ENCODE measurements at regions not wholly inside any gene's neighbourhood (a gene's known extent, or its start where the extent isn't known, plus 50 kb on each side); places are given as distances from the start of the nearest gene placed in this dataset.

DNA sequence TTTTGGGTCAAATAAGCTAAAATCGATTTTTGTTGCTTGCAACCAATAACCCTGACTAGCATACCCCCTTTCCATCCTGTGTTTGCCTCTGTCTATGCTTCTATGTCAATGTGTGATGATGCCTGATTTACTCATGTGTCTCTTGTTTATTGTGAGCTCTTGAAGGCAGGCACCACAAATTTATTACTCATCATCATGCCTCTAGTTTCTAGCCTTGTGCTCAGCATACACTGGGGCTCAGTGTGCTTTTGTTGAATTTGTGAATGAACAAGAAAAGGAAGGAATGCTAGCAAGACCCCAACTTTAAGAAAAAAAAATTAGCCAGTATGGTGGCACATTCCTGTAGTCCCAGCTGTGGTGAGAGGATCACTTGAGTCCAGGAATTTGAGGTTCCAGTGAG lies 119.1 kb upstream of the GPR139 start:
- no peak for DNase-seq
- TF ChIP-seq, protein P1, sequence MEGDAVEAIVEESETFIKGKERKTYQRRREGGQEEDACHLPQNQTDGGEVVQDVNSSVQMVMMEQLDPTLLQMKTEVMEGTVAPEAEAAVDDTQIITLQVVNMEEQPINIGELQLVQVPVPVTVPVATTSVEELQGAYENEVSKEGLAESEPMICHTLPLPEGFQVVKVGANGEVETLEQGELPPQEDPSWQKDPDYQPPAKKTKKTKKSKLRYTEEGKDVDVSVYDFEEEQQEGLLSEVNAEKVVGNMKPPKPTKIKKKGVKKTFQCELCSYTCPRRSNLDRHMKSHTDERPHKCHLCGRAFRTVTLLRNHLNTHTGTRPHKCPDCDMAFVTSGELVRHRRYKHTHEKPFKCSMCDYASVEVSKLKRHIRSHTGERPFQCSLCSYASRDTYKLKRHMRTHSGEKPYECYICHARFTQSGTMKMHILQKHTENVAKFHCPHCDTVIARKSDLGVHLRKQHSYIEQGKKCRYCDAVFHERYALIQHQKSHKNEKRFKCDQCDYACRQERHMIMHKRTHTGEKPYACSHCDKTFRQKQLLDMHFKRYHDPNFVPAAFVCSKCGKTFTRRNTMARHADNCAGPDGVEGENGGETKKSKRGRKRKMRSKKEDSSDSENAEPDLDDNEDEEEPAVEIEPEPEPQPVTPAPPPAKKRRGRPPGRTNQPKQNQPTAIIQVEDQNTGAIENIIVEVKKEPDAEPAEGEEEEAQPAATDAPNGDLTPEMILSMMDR (IDR thresholded peaks at IDR 0.05; ENCODE audit: partially characterized antibody, unreplicated experiment), result no peak
- Mint-ChIP-seq H3K27ac (ENCODE audit: unreplicated experiment) (no peak overlapping the region), H3K36me3 (ENCODE audit: unreplicated experiment) (no peaks in the 10 kb centered on the region), H3K4me1 (ENCODE audit: low read depth, unreplicated experiment) (no peaks in the 10 kb centered on the region), H3K4me3 (ENCODE audit: unreplicated experiment) (no peak overlapping the region), H3K9me3 (ENCODE audit: unreplicated experiment) (no peaks in the 10 kb centered on the region), H3K27me3 (ENCODE audit: unreplicated experiment) (no peaks in the 10 kb centered on the region)

DNA sequence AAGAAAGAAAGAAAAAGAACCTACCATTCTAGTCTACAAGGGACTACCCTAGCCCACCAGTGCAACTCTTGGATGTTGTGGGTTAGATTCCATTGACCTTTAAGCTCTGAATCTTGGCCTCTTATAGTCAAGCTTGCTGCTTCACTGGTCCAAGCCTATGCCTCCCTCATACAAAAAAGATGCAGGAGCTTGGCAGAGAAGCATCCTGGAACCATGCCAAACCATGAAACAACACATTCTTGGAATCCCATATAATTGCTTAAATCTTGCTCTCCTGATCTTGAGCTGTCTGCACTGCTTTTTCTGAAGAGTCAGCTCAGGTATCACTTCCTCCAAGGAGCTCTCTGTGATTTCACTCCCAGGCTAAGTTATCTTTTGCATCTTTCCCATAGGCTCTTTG lies 117.9 kb upstream of the GPR139 start:
- no peak overlapping the region for H3K27ac Mint-ChIP-seq (ENCODE audit: unreplicated experiment)
- TF ChIP-seq, protein P1 (IDR thresholded peaks at IDR 0.05; ENCODE audit: partially characterized antibody, unreplicated experiment), result no peak
- H3K4me3 Mint-ChIP-seq (ENCODE audit: unreplicated experiment), result no peak overlapping the region
- H3K36me3 Mint-ChIP-seq (ENCODE audit: unreplicated experiment), result no peaks in the 10 kb centered on the region
- H3K4me1 Mint-ChIP-seq (ENCODE audit: low read depth, unreplicated experiment), result no peaks in the 10 kb centered on the region
- no peak for DNase-seq
- H3K9me3 Mint-ChIP-seq (ENCODE audit: unreplicated experiment), result no peaks in the 10 kb centered on the region
- no peaks in the 10 kb centered on the region for H3K27me3 Mint-ChIP-seq (ENCODE audit: unreplicated experiment)

DNA sequence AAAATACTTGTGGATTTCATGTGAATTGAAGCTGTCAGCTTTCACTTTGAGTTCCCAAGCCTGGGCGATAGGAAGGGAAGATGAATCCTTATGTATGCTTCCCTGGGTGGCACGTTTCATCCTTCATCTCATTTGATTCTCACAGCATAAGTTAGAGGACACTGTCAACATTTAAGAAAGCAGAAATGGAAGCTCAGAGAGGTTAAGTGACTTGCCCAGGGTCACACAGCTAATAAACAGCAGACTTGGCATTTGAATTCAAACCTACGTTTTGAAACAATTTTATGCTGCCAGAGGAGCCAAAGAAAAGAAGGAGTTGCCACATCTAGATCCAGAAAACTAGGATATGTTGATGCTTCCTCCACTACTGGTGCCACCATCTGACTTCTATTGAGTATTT lies 108.3 kb upstream of the GPR139 start:
- Mint-ChIP-seq H3K4me3 (ENCODE audit: unreplicated experiment) (no peak overlapping the region), H3K9me3 (ENCODE audit: unreplicated experiment) (peaks cover 1% of the 10 kb centered on the region), H3K27me3 (ENCODE audit: unreplicated experiment) (no peaks in the 10 kb centered on the region), H3K36me3 (ENCODE audit: unreplicated experiment) (peaks cover 4% of the 10 kb centered on the region), H3K4me1 (ENCODE audit: low read depth, unreplicated experiment) (no peaks in the 10 kb centered on the region), H3K27ac (ENCODE audit: unreplicated experiment) (no peak overlapping the region)
- TF ChIP-seq, protein P1 (IDR thresholded peaks at IDR 0.05; ENCODE audit: partially characterized antibody, unreplicated experiment), result no peak
- no peak for DNase-seq

- H3K27ac Mint-ChIP-seq (ENCODE audit: unreplicated experiment), result no peak overlapping the region
- no peak overlapping the region for H3K4me3 Mint-ChIP-seq (ENCODE audit: unreplicated experiment)
- DNase-seq, result no peak
- TF ChIP-seq, protein P1 (IDR thresholded peaks at IDR 0.05; ENCODE audit: partially characterized antibody, unreplicated experiment), result no peak
- no peaks in the 10 kb centered on the region for H3K27me3 Mint-ChIP-seq (ENCODE audit: unreplicated experiment)
- H3K9me3 Mint-ChIP-seq (ENCODE audit: unreplicated experiment), result peaks cover 1% of the 10 kb centered on the region
- H3K4me1 Mint-ChIP-seq (ENCODE audit: low read depth, unreplicated experiment), result no peaks in the 10 kb centered on the region
- H3K36me3 Mint-ChIP-seq (ENCODE audit: unreplicated experiment), result peaks cover 4% of the 10 kb centered on the region
Measured at GRCh38 chr16:20181416-20181815, 107.7 kb upstream of the GPR139 start.

- H3K27me3 Mint-ChIP-seq (ENCODE audit: unreplicated experiment), result no peaks in the 10 kb centered on the region
Measured at GRCh38 chr16:20178297-20178696, 104.6 kb upstream of the GPR139 start.

More at GRCh38 chr16:20178297-20178696, 104.6 kb upstream of the GPR139 start:
- no peak for DNase-seq
- H3K27ac Mint-ChIP-seq (ENCODE audit: unreplicated experiment), result no peak overlapping the region
- no peaks in the 10 kb centered on the region for H3K36me3 Mint-ChIP-seq (ENCODE audit: unreplicated experiment)
- H3K4me1 Mint-ChIP-seq (ENCODE audit: low read depth, unreplicated experiment), result no peaks in the 10 kb centered on the region
- TF ChIP-seq, protein P1 (IDR thresholded peaks at IDR 0.05; ENCODE audit: partially characterized antibody, unreplicated experiment), result no peak
- peaks cover 1% of the 10 kb centered on the region for H3K9me3 Mint-ChIP-seq (ENCODE audit: unreplicated experiment)
- H3K4me3 Mint-ChIP-seq (ENCODE audit: unreplicated experiment), result no peak overlapping the region
